ENCODE measurements at regions not wholly inside any gene's neighbourhood (a gene's known extent, or its start where the extent isn't known, plus 50 kb on each side); places are given as distances from the start of the nearest gene placed in this dataset.

DNA sequence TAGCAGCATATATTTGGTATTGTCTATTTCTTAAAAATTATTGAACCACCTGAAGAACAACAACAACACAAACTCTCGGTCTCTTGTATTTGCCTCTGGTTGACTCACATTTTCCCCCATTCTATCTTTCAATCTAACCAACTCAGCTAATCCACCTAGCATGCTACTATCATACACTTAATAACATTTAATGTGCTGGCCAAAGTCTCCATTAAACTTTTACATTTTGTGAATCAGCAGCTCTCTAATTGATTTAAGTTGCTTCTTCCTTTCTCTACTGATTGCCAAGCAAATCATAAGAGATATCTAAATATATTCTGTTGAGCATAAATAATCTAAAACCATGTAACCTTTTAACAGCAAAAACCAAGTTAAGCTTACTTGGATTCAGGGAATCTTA lies 631.7 kb downstream of the IGSF11 start:
- TF ChIP-seq, protein P1, sequence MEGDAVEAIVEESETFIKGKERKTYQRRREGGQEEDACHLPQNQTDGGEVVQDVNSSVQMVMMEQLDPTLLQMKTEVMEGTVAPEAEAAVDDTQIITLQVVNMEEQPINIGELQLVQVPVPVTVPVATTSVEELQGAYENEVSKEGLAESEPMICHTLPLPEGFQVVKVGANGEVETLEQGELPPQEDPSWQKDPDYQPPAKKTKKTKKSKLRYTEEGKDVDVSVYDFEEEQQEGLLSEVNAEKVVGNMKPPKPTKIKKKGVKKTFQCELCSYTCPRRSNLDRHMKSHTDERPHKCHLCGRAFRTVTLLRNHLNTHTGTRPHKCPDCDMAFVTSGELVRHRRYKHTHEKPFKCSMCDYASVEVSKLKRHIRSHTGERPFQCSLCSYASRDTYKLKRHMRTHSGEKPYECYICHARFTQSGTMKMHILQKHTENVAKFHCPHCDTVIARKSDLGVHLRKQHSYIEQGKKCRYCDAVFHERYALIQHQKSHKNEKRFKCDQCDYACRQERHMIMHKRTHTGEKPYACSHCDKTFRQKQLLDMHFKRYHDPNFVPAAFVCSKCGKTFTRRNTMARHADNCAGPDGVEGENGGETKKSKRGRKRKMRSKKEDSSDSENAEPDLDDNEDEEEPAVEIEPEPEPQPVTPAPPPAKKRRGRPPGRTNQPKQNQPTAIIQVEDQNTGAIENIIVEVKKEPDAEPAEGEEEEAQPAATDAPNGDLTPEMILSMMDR (IDR thresholded peaks at IDR 0.05), result no peak

GRCh38 chr3:118406562-118406961 lies 628.1 kb downstream of the IGSF11 start:
- TF ChIP-seq, protein P1 (IDR thresholded peaks at IDR 0.05), result no peak

GRCh38 chr3:118408431-118408830 lies 626.2 kb downstream of the IGSF11 start:
- TF ChIP-seq, protein P1 (IDR thresholded peaks at IDR 0.05), result no peak

- TF ChIP-seq, protein P1 (IDR thresholded peaks at IDR 0.05), result no peak
Measured at GRCh38 chr3:118412503-118412902, 622.1 kb downstream of the IGSF11 start.

GRCh38 chr3:118425272-118425837 lies 609.3 kb downstream of the IGSF11 start:
- TF ChIP-seq, protein P1 (IDR thresholded peaks at IDR 0.05), result no peak

DNA sequence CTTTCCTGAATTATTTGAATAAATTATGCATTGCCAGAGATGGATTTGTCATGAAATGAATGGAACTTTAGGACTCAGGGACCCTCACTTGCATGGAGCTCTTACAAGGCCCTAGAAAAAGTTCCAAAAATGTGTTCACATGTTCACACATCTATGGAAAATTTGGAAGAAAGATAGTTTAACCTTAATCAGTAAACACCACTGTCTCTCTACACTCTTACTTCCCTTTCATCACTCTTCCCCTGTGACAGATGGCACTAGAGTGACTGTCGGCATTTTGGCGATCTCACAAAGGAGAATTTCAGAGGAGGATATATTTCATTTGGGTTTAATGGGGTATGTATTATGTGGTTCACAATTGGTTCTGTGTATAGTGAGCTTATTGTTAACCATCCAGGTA lies 600.8 kb downstream of the IGSF11 start:
- TF ChIP-seq, protein P1 (IDR thresholded peaks at IDR 0.05), result no peak

DNA sequence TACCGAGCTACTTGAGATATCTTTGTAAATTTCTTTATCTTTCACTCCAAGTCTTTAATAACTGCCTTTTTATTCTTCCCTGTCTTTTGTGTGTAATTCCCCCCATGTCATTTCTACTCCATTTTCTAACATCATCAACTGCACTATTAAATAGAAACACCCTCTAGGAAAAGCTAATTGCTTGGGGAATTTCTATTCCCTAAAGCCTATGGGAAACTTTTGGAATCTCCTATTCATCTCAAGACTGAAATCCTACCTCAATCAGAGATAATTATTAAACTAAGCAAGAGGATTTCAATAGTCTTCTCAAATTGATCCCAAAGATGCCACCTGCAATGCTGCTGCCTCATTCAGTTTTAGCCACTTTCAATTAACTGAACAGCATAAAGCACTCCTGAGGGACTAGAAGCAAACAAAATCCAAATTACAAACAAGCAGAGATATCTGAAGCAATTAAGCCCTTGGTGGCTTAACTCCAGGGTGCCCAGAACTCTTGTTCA lies 598.7 kb downstream of the IGSF11 start:
- TF ChIP-seq, protein P1 (IDR thresholded peaks at IDR 0.05), result no peak

All from LNCAP (cell line).